ENCODE measurements at regions not wholly inside any gene's neighbourhood (a gene's known extent, or its start where the extent isn't known, plus 50 kb on each side); places are given as distances from the start of the nearest gene placed in this dataset.

- TF ChIP-seq, protein P1, sequence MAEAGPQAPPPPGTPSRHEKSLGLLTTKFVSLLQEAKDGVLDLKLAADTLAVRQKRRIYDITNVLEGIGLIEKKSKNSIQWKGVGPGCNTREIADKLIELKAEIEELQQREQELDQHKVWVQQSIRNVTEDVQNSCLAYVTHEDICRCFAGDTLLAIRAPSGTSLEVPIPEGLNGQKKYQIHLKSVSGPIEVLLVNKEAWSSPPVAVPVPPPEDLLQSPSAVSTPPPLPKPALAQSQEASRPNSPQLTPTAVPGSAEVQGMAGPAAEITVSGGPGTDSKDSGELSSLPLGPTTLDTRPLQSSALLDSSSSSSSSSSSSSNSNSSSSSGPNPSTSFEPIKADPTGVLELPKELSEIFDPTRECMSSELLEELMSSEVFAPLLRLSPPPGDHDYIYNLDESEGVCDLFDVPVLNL (CRISPR knock-in tag; IDR thresholded peaks at IDR 0.05; ENCODE audit: borderline replicate concordance, low read depth), result no peak
- TF ChIP-seq, protein P2, sequence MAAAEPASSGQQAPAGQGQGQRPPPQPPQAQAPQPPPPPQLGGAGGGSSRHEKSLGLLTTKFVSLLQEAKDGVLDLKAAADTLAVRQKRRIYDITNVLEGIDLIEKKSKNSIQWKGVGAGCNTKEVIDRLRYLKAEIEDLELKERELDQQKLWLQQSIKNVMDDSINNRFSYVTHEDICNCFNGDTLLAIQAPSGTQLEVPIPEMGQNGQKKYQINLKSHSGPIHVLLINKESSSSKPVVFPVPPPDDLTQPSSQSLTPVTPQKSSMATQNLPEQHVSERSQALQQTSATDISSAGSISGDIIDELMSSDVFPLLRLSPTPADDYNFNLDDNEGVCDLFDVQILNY (CRISPR knock-in tag; IDR thresholded peaks at IDR 0.05), result no peak
- TF ChIP-seq ZNF219 (CRISPR knock-in tag; IDR thresholded peaks at IDR 0.05; ENCODE audit: borderline replicate concordance) (no peak), ESRRA (CRISPR knock-in tag; IDR thresholded peaks at IDR 0.05; ENCODE audit: borderline replicate concordance) (no peak), SMAD3 (CRISPR knock-in tag; IDR thresholded peaks at IDR 0.05; ENCODE audit: borderline replicate concordance) (no peak), TEAD1 (CRISPR knock-in tag; IDR thresholded peaks at IDR 0.05) (no peak)
- TF ChIP-seq, protein P3, sequence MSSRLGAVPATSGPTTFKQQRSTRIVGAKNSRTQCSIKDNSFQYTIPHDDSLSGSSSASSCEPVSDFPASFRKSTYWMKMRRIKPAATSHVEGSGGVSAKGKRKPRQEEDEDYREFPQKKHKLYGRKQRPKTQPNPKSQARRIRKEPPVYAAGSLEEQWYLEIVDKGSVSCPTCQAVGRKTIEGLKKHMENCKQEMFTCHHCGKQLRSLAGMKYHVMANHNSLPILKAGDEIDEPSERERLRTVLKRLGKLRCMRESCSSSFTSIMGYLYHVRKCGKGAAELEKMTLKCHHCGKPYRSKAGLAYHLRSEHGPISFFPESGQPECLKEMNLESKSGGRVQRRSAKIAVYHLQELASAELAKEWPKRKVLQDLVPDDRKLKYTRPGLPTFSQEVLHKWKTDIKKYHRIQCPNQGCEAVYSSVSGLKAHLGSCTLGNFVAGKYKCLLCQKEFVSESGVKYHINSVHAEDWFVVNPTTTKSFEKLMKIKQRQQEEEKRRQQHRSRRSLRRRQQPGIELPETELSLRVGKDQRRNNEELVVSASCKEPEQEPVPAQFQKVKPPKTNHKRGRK (CRISPR knock-in tag; IDR thresholded peaks at IDR 0.05; ENCODE audit: borderline replicate concordance), result no peak
These were observed 249.9 kb upstream of the WWC1 start (continued) for GRCh38 chr5:168041583-168041982.

GRCh38 chr5:168042284-168043068 lies 249.0 kb upstream of the WWC1 start:
- Mint-ChIP-seq H3K4me3 (no peak overlapping the region), H3K4me1 (peaks cover 21% of the 10 kb centered on the region), H3K27me3 (ENCODE audit: low read depth) (no peaks in the 10 kb centered on the region), H3K9me3 (no peaks in the 10 kb centered on the region), H3K27ac (no peak overlapping the region), H3K36me3 (no peaks in the 10 kb centered on the region)
- no peak for ATAC-seq
- no peak for DNase-seq (ENCODE audit: low spot score)
- TF ChIP-seq ZNF396 (CRISPR knock-in tag; IDR thresholded peaks at IDR 0.05; ENCODE audit: borderline replicate concordance), result no peak
- no peak for TF ChIP-seq IRF2 (CRISPR knock-in tag; IDR thresholded peaks at IDR 0.05; ENCODE audit: borderline replicate concordance, low read depth)
- no peak for TF ChIP-seq USF2 (CRISPR knock-in tag; IDR thresholded peaks at IDR 0.05)
- TF ChIP-seq ZNF121 (CRISPR knock-in tag; IDR thresholded peaks at IDR 0.05), result no peak
- no peak for TF ChIP-seq HMGA2 (CRISPR knock-in tag; IDR thresholded peaks at IDR 0.05)
- ChIA-PET POLR2A (no interaction called here), CTCF (no interaction called here)

GRCh38 chr5:168046163-168046562 lies 245.3 kb upstream of the WWC1 start:
- Mint-ChIP-seq H3K27ac (no peak overlapping the region), H3K27me3 (ENCODE audit: low read depth) (no peaks in the 10 kb centered on the region), H3K36me3 (no peaks in the 10 kb centered on the region), H3K9me3 (no peaks in the 10 kb centered on the region), H3K4me1 (peaks cover 25% of the 10 kb centered on the region), H3K4me3 (no peak overlapping the region)
- POLR2A ChIA-PET, result no interaction called here
- ATAC-seq (no peak), DNase-seq (ENCODE audit: low spot score) (no peak)
- CTCF ChIA-PET, result interaction anchor here (1.0 to 2.4 kb wide), 6 partner anchors 10 to 459 kb away, joined by 3 to 29 read pairs (median 10); no protein-coding TSS in a partner anchor
- TF ChIP-seq ZNF121 (CRISPR knock-in tag; IDR thresholded peaks at IDR 0.05) (no peak), ZBTB43 (CRISPR knock-in tag; IDR thresholded peaks at IDR 0.05) (no peak), GTF2I (CRISPR knock-in tag; conservative IDR thresholded peaks at IDR 0.05) (no peak)
